NCI-H1092 (cell line): ENCODE measurements at regions not wholly inside any gene's neighbourhood (a gene's known extent, or its start where the extent isn't known, plus 50 kb on each side); places are given as distances from the start of the nearest gene placed in this dataset.

ENCODE experiments used
- DNase-seq: peaks from one replicate; lab custom pipeline; 2025; lab: John Stamatoyannopoulos, UW

- no peak for DNase-seq
Measured at GRCh38 chr1:240672132-240672811, 60.3 kb upstream of the GREM2 start.

GRCh38 chr1:240667351-240667750, 55.4 kb upstream of the GREM2 start:
- DNase-seq = no peak

DNA sequence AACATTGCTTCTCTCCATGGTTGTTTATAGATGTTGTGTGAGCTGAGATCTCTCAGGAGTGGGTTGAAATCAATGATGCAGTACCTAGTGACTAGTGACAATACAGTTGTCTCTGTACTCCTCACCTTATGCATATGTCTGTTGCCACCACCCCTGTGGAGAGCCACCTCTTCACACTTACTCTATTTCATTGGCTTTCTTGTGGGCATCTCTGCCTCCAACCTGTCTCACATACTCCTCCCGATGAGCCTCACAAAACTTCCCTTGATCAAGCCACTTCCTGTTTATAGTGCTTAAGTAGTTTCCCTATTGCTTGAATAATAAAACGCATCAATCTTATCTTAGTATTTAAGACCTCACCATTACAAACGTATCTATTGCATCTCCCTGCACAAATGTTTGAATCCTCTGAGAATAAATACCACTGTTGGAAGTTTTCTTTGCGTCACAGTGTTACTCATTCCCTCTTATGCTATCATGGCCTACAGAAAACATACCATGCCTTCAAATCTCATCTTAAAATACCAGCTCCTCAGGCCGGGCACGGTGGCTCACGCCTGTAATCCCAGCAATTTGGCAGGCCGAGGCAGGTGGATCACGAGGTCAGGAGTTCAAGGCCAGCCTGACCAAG, 54.7 kb upstream of the GREM2 start:
- DNase-seq = no peak

DNA sequence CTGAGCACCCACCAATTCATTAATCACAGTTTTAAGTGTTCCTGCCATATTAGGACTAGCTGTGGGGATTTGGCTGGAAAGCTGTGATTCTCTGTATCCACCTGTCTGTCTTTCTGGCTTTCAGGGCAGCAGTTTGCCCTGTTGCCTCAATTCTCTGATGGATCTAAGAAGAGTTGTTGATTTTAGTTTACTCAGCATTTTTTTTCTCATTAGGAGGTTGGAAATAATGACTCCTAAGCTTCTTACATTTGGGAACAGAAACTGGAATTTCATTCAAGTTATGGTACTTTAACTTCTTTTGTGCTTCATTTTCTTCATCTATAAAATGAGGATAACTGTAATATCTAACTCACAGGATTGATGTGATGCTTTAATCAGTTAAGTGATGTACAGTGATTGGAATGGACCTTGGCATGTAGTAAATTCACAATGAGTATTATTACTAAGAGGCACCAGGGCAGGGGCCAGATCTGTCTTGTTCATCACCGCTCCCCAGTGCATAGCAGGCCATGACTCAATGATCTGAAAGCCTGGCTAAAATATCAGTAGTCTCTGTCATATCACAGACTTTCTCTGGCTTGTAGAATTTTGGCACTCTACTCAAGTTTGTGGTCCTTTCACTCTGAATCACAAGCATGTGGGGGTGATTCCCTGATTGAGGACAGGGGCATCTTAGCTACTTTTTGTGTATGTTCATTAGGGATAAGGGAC, 51.4 kb upstream of the GREM2 start:
- no peak for DNase-seq
